ENCODE measurements at regions not wholly inside any gene's neighbourhood (a gene's known extent, or its start where the extent isn't known, plus 50 kb on each side); places are given as distances from the start of the nearest gene placed in this dataset.
"Not testable (repeated sequence)": the region's sequence is repeated elsewhere in the genome, so short reads cannot be mapped to it uniquely, and the experiment has no call there.

DNA sequence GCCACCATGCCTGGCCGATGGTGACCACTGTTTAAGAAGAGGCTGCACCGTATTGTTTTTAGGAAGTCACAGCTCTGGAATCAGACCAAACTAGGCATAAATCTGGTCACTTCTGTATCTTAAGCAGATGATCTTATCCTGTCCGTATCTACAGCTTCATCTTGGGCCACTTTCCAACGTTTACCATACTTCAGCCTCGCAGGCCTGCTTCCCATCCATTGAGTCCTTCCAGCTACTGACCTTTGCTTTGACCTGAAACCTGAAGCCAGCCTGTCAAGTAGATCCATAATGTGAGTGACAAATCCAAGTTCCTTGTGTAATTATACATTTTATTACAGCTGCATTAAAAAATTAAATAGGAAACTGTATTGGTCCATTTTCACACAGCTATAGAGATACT, 1033.0 kb downstream of the CDH11 start:
- intact Hi-C loops (cut with DNase I) = no loop called here
- ATAC-seq (no peak), DNase-seq (ENCODE audit: low spot score) (no peak)

GRCh38 chr16:64085296-64085695, 1036.6 kb downstream of the CDH11 start:
- no peak for DNase-seq (ENCODE audit: low spot score)
- intact Hi-C loops (cut with DNase I) = no loop called here
- no peak for ATAC-seq

- intact Hi-C loops (cut with DNase I) = no loop called here
- DNase-seq (ENCODE audit: low spot score) (no peak), ATAC-seq (no peak)
Measured at GRCh38 chr16:64084706-64085105, 1037.2 kb downstream of the CDH11 start.

GRCh38 chr16:64083428-64084129, 1038.3 kb downstream of the CDH11 start:
- DNase-seq (ENCODE audit: low spot score) (no peak), ATAC-seq (no peak)
- intact Hi-C loops (cut with DNase I) = no loop called here

- intact Hi-C loops (cut with DNase I) = no loop called here
- DNase-seq (ENCODE audit: low spot score) (no peak), ATAC-seq (no peak)
Measured at GRCh38 chr16:64077242-64077641, 1044.6 kb downstream of the CDH11 start.

DNA sequence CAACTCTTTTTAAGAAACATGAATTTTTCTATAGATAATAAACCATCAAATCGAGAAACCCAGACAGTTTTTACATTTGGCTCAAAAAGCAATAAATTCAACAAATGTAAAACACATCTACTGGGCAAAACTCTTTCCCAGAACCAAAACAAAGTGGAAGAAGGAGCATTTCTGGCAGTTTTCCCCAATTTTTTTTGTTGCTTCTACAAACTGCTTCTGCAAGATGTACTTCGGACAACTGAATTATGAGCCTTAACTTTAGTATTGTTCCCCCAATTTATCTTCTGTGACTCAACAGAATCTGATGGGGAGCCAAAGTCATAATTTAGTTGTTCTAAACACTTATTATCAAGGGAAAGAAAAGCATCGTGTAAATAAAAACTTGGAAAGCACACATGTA, 1047.2 kb downstream of the CDH11 start:
- no peak for DNase-seq (ENCODE audit: low spot score)
- intact Hi-C loops (cut with DNase I) = no loop called here
- ATAC-seq = no peak

DNA sequence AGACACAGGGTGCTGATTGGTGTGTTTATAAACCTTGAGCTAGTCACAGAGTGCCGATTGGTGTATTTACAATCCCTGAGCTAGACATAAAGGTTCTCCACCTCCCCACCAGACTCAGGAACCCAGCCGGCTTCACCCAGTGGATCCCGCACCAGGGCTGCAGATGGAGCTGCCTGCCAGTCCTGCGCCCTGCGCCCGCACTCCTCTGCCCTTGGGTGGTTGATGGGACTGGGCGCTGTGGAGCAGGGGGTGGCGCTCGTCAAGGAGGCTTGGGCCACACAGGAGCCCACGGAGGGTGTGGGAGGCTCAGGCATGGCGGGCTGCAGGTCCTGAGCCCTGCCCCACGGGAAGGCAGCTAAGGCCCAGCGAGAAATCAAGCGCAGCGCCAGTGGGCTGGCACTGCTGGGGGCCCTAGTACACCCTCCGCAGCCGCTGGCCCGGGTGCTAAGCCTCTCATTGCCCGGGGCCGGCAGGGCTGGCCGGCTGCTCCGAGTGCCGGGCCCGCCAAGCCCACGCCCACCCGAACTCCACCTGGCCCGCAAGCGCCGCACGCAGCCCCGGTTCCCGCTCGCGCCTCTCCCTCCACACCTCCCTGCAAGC, 1049.6 kb downstream of the CDH11 start:
- DNase-seq (ENCODE audit: low spot score); intact Hi-C loops (cut with DNase I); ATAC-seq: not testable (repeated sequence)

GRCh38 chr16:64065523-64065922, 1056.3 kb downstream of the CDH11 start:
- ATAC-seq (no peak), DNase-seq (ENCODE audit: low spot score) (no peak)
- intact Hi-C loops (cut with DNase I) = no loop called here

DNA sequence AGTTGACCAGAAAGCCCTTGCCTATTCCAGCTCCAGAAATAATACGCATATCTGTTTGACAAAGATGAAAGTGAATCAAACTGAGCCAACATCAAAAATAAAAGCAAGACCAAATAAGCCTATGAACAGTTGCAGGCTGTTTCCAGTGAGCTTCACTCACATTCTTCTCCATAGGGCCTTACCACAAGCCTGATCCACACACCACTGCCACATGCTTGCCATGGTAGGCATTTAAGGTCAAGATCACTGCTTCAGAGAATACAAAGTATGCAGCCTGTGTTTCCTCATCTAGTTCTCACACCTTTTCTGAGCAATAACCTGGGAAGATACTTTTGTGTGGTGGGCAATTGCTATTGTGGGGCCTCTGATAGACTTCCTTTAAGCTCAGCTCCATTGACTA, 1060.2 kb downstream of the CDH11 start:
- no peak for ATAC-seq
- intact Hi-C loops (cut with DNase I) = no loop called here

DNA sequence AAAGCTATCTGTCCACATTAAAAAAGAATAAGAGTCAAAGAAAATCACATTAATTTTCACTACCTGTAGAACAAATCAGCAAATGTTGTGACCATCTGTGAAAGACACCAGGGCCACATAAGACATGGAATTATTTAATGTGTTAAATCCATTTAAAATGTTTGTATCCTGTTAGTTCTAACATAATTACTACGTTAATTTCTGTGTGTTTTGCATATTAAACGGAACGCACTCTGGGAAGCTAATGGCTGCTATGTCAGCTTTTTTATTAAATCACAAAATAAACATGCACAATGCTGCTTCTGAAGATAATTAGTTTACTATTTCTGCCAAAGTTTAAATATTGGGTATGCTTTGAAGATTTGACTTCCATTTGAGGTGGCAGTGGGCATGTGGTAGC, 1061.2 kb downstream of the CDH11 start:
- no peak for ATAC-seq
- no peak for DNase-seq (ENCODE audit: low spot score)
- intact Hi-C loops (cut with DNase I) = no loop called here

More for the DNA sequence above, 1060.2 kb downstream of the CDH11 start:
- no peak for DNase-seq (ENCODE audit: low spot score)

DNA sequence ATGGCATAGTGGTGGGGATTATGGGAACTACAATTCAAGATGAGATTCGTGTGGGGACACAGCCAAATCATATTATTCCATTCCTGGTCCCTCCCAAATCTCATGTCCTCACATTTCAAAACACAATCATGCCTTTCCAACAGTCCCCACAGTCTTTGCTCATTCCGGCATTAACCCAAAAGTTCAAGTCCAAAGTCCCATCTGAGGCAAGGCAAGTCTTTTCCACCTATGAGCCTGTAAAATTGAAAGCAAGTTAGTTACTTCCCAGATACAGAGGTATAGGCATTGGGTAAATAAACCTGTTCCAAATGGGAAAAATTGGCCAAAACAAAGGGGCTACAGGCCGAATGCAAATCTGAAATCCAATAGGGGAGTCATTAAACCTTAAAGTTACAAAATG, 1063.2 kb downstream of the CDH11 start:
- no peak for ATAC-seq
- intact Hi-C loops (cut with DNase I) = no loop called here
- no peak for DNase-seq (ENCODE audit: low spot score)

- intact Hi-C loops (cut with DNase I) = no loop called here
- ATAC-seq (no peak), DNase-seq (ENCODE audit: low spot score) (no peak)
Measured at GRCh38 chr16:64051824-64052223, 1070.0 kb downstream of the CDH11 start.

DNA sequence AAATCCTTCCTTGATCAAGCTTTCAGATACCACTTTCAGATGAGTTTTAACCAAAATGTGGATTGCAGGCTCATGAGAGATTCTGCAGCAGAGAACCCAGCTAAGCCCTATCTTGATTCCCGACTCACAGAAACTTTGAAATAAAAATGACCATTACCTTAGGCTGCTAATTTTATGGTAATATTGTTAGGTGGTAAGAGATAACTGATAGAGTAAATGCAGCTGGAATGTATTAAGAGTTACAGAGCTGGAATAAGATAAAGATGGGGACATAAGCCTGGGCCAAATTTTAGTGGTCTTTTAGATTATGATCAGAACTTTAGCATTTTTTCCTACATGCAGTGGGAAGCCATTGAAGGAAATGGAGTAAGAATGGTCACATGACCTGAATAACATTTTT, 1074.0 kb downstream of the CDH11 start:
- intact Hi-C loops (cut with DNase I) = no loop called here
- ATAC-seq (no peak), DNase-seq (ENCODE audit: low spot score) (no peak)

DNA sequence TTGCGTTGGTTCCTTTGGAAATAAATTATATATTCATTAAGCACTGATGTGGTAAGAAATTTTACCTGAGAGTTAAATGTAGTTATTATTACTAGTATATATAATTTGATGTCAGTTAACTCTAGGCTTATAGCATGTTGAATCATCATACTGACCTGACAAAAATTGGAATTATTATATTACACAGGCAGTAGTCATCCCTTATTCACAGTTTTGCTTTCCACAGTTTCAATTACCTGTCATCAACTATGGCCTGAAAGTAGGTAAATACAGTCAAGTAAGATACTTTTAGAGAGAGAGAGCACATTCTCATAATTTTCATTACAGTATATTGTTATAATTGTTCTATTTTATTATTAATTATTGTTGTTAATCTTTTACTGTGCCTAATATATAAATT, 1074.7 kb downstream of the CDH11 start:
- no peak for ATAC-seq
- intact Hi-C loops (cut with DNase I) = no loop called here
- no peak for DNase-seq (ENCODE audit: low spot score)

DNA sequence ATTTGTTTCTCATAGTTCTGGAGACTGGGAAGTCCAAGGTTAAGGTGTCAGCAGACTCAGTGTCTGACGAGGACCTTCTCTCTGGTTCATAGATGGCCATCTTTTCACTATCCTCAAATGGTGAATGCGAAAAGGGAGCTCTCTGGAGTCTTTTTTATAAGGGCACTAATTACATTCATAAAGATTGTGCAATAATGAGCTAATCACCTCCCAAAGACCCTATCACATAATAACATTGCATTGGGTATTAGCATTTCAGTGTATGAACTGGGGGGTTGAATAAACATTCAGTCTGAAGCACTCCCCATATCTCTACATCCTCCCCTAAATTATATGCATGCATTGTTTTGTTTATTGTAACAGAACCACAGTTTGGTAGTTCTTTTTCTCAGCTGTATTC, 1086.5 kb downstream of the CDH11 start:
- intact Hi-C loops (cut with DNase I) = no loop called here
- ATAC-seq (no peak), DNase-seq (ENCODE audit: low spot score) (no peak)

- DNase-seq (ENCODE audit: low spot score) (no peak), ATAC-seq (no peak)
- intact Hi-C loops (cut with DNase I) = no loop called here
Measured at GRCh38 chr16:64019339-64019738, 1102.5 kb downstream of the CDH11 start.

DNA sequence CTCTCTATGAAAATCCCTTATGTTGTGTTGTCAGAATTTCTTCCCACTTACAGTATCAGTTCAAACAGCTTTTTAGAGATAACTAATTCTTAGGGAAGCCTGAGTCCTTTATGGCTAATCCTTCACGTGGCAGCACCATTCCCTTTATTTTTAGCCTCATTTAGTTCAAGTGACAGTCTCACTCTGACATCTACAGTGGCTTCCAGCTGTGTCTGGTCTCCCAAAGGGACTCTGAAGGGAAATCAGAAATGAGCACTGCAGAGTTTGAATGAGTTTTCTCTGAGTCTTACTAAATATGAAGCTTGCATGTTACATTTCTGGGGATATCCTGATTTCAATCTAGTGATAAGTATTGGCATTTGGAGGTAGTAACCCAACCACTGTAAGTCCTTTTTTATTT, 1104.1 kb downstream of the CDH11 start:
- intact Hi-C loops (cut with DNase I) = no loop called here
- ATAC-seq (no peak), DNase-seq (ENCODE audit: low spot score) (no peak)

DNA sequence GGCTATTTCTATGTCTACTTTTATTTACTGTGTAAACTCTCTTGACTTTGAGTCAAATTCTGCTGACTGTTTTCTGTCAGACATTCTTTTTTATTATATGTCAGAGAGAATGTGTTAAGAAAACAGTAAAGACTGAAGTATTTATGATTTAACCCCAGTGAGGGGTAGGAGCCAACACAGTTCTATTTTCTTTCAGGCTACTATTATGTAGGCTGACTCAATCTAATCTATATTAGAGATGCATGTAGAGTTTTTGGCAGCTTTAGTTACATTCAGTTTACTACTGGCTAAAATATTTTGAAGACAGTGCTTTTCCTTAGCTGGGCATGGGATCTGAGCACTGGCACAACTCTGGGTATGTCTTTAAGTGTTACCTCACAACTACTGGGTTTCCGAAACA, 1108.0 kb downstream of the CDH11 start:
- ATAC-seq = no peak
- intact Hi-C loops (cut with DNase I) = no loop called here
- DNase-seq (ENCODE audit: low spot score) = no peak

GRCh38 chr16:64012166-64012565, 1109.7 kb downstream of the CDH11 start:
- DNase-seq (ENCODE audit: low spot score) = no peak
- intact Hi-C loops (cut with DNase I) = no loop called here
- ATAC-seq = no peak

DNA sequence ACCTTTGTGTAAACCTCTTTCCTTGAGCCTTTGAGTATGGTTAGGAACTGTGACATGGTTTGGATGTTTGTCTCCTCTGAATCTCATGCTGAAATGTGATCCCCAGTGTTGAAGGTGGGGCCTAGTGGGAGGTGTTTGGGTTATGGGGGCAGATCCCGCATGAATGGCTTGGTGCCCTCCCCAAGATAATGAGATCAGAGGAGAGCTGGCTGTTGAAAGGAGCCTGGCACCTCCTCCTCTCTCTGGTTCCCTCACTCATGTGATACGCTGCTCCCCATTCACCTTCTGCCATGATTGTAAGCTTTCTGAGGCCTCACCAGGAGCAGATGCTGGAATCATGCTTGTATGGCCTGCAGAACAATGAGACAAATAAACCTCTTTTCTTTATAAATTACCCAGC, 1110.2 kb downstream of the CDH11 start:
- DNase-seq (ENCODE audit: low spot score) (no peak), ATAC-seq (no peak)
- intact Hi-C loops (cut with DNase I) = no loop called here

DNA sequence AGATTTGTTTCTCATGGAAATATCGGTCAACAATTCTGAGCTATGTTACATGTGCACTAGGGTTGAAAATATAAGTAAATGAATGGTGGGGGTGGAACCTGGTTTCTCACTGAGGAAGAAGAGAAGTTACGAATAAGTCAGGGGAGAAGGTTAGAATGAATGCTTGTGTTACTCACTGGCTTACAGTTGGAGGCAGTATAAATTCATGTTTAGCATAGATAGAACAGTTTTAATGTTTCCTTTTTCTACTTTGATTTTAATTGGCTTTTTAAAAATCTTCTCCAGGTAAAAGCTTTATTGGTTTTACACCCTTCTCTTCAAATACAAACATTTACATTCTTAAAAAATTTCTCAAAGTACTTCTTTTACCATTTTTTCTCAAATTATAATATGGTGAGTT, 1113.7 kb downstream of the CDH11 start:
- no peak for DNase-seq (ENCODE audit: low spot score)
- ATAC-seq = no peak
- intact Hi-C loops (cut with DNase I) = no loop called here
